Left ventricle myocardium inferior (tissue), 1 donor: ENCODE measurements at regions not wholly inside any gene's neighbourhood (a gene's known extent, or its start where the extent isn't known, plus 50 kb on each side); places are given as distances from the start of the nearest gene placed in this dataset.
"Not testable (repeated sequence)": the region's sequence is repeated elsewhere in the genome, so short reads cannot be mapped to it uniquely, and the experiment has no call there.

ENCODE experiments used
- DNase-seq: peaks from one replicate; pipeline ENCODE4 v3.0.0-alpha.2; 2020
- H3K27ac ChIP-seq: fragments of 200-600 bp; replicated peaks from 2 replicates; pipeline ENCODE4 v1.8.0; 2021
- H3K27me3 ChIP-seq: fragments of 200-600 bp; 2 replicates; pipeline ENCODE4 v1.8.0; 2021; ENCODE audit warnings: low read depth
- H3K36me3 ChIP-seq: fragments of 200-600 bp; 2 replicates; pipeline ENCODE4 v1.8.0; 2021
- H3K4me1 ChIP-seq: fragments of 200-600 bp; 2 replicates; pipeline ENCODE4 v1.8.0; 2021
- H3K4me3 ChIP-seq: fragments of 200-600 bp; 2 replicates; pipeline ENCODE4 v1.8.0; 2021; ENCODE audit warnings: mild to moderate bottlenecking, moderate library complexity
- H3K9me3 ChIP-seq: fragments of 200-600 bp; replicated peaks from 2 replicates; pipeline ENCODE4 v1.8.0; 2021
- intact Hi-C: fragments of 100-400 bp; cut with micrococcal nuclease; formaldehyde crosslinking; loops from one replicate; pipeline ENCODE4 v1.11.0; 2022
- donor health status: DM: no; HTN: yes; CAD: no; lungs with severe emphysema.

GRCh38 chr16:29340779-29341438, 65.6 kb downstream of the NPIPB11 start:
- DNase-seq, H3K36me3 ChIP-seq, H3K4me3 ChIP-seq, H3K27me3 ChIP-seq, H3K27ac ChIP-seq, H3K9me3 ChIP-seq, intact Hi-C loops, H3K4me1 ChIP-seq: not testable (repeated sequence)

- DNase-seq, intact Hi-C loops, H3K4me1 ChIP-seq: not testable (repeated sequence)
Observed at GRCh38 chr16:29340235-29340634, 66.3 kb downstream of the NPIPB11 start.

GRCh38 chr16:29338821-29339700, 67.5 kb downstream of the NPIPB11 start:
- H3K4me1 ChIP-seq, DNase-seq, H3K4me3 ChIP-seq, H3K27me3 ChIP-seq, H3K27ac ChIP-seq, intact Hi-C loops, H3K9me3 ChIP-seq, H3K36me3 ChIP-seq: not testable (repeated sequence)

More at GRCh38 chr16:29340235-29340634, 66.3 kb downstream of the NPIPB11 start:
- H3K4me3 ChIP-seq, H3K27me3 ChIP-seq, H3K27ac ChIP-seq, H3K36me3 ChIP-seq, H3K9me3 ChIP-seq: not testable (repeated sequence)

- H3K4me1 ChIP-seq, H3K9me3 ChIP-seq, H3K36me3 ChIP-seq, DNase-seq, H3K27ac ChIP-seq, intact Hi-C loops, H3K4me3 ChIP-seq, H3K27me3 ChIP-seq: not testable (repeated sequence)
Observed at GRCh38 chr16:29337385-29337901, 69.1 kb downstream of the NPIPB11 start.

GRCh38 chr16:29335549-29335846, 71.0 kb downstream of the NPIPB11 start:
- H3K27ac ChIP-seq, H3K4me3 ChIP-seq, H3K9me3 ChIP-seq, H3K36me3 ChIP-seq, H3K4me1 ChIP-seq, DNase-seq, intact Hi-C loops, H3K27me3 ChIP-seq: not testable (repeated sequence)

GRCh38 chr16:29334776-29335548, 71.5 kb downstream of the NPIPB11 start:
- H3K27ac ChIP-seq, H3K4me3 ChIP-seq: not testable (repeated sequence)

GRCh38 chr16:29333492-29334097, 72.9 kb downstream of the NPIPB11 start:
- intact Hi-C loops, H3K4me1 ChIP-seq, H3K27ac ChIP-seq, H3K4me3 ChIP-seq, DNase-seq, H3K27me3 ChIP-seq, H3K9me3 ChIP-seq: not testable (repeated sequence)
- H3K36me3 ChIP-seq, result peaks cover 13% of the 10 kb centered on the region

More at GRCh38 chr16:29334776-29335548, 71.5 kb downstream of the NPIPB11 start:
- intact Hi-C loops, H3K27me3 ChIP-seq, DNase-seq, H3K36me3 ChIP-seq, H3K9me3 ChIP-seq, H3K4me1 ChIP-seq: not testable (repeated sequence)

GRCh38 chr16:29330623-29331022, 75.9 kb downstream of the NPIPB11 start:
- H3K4me3 ChIP-seq, H3K27me3 ChIP-seq, H3K27ac ChIP-seq, DNase-seq, H3K4me1 ChIP-seq, H3K9me3 ChIP-seq, intact Hi-C loops: not testable (repeated sequence)
- H3K36me3 ChIP-seq, result peaks cover 16% of the 10 kb centered on the region

GRCh38 chr16:29328528-29328927, 78.0 kb downstream of the NPIPB11 start:
- H3K27me3 ChIP-seq, H3K4me3 ChIP-seq, H3K4me1 ChIP-seq, intact Hi-C loops, DNase-seq, H3K27ac ChIP-seq, H3K9me3 ChIP-seq: not testable (repeated sequence)
- H3K36me3 ChIP-seq, result peaks cover 16% of the 10 kb centered on the region

- H3K4me3 ChIP-seq, H3K27me3 ChIP-seq, intact Hi-C loops, H3K9me3 ChIP-seq, H3K27ac ChIP-seq, DNase-seq, H3K4me1 ChIP-seq: not testable (repeated sequence)
- H3K36me3 ChIP-seq, result peaks cover 16% of the 10 kb centered on the region
Observed at GRCh38 chr16:29327631-29328408, 78.7 kb downstream of the NPIPB11 start.

- DNase-seq, H3K27me3 ChIP-seq, H3K9me3 ChIP-seq, H3K4me1 ChIP-seq, H3K27ac ChIP-seq, intact Hi-C loops, H3K4me3 ChIP-seq: not testable (repeated sequence)
- peaks cover 13% of the 10 kb centered on the region for H3K36me3 ChIP-seq
Observed at GRCh38 chr16:29326164-29327125, 80.1 kb downstream of the NPIPB11 start.

GRCh38 chr16:29323725-29324124, 82.8 kb downstream of the NPIPB11 start:
- H3K9me3 ChIP-seq, H3K36me3 ChIP-seq, intact Hi-C loops, H3K27me3 ChIP-seq, DNase-seq, H3K27ac ChIP-seq, H3K4me3 ChIP-seq: not testable (repeated sequence)
- peaks cover 11% of the 10 kb centered on the region for H3K4me1 ChIP-seq
